ENCODE measurements at regions not wholly inside any gene's neighbourhood (a gene's known extent, or its start where the extent isn't known, plus 50 kb on each side); places are given as distances from the start of the nearest gene placed in this dataset.
A peak's percentile ranks its signal among the peaks of the same experiment; 100 is the strongest.
"Not testable (repeated sequence)": the region's sequence is repeated elsewhere in the genome, so short reads cannot be mapped to it uniquely, and the experiment has no call there.

DNA sequence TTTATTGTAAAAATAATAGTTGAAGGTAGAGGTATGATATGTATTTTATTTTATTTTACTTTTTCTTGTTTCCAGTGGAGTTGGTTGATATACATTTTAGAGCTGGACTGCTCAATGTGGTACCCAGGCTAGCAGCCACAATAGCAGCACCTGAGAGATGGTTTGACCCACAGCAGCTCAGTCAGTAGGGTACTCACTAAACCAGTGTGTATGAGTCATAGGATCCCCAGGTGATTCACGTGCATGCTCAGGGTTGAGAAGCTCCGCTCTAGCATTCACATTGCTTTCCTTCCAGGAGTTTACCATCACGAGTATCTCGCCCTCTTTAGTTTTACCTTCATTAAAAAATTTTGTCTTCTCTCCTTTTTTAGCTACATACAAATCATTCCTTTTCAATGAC, 96.0 kb upstream of the PAXBP1 start:
- no peaks in the 10 kb centered on the region for H3K9me3 Mint-ChIP-seq
- peaks cover 33% of the 10 kb centered on the region for H3K27me3 Mint-ChIP-seq
- H3K36me3 Mint-ChIP-seq (ENCODE audit: low read depth): no peaks in the 10 kb centered on the region
- no peak overlapping the region for H3K4me3 Mint-ChIP-seq
- H3K4me1 Mint-ChIP-seq (ENCODE audit: low read depth): no peaks in the 10 kb centered on the region
- no peak overlapping the region for H3K27ac Mint-ChIP-seq

DNA sequence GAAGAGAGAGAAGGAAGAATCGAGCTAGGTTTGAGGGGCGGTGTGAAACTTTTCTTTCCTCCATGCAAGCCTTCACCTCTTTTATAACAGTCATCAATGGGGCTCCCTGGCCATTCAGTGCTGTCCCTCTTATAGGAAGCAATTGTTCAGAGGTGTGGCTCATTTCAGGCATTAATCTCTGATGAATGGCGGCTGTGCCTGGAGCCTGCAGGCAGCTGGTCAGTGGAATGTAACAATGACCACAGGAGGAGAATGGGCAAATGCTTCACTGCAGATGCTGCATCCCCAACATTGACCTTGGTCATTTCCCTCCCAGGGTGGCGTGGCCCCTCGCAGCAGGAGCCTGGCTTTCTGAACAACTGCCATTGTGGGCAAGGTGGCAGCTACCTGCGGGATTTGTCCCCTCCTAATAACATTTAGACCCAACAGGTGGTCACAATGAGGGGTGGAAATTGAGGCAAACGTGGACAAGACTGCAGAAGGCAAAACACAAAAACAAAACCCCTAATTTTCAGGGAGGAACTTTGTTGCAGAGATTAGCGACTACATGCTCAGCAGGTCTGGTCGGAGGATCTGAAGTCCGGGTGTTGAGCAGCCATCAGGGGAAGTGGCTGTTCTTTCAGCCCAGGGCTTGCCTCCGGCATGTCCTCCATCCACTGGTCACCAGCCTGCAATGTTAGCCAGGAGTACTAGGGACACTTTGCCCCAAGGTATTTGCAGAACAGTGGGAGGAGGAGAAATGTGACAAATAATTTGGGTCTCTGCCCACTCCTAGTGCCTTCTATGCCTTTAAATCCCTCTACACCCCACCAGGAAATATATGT, 97.3 kb upstream of the PAXBP1 start:
- H3K4me3 Mint-ChIP-seq: no peak overlapping the region
- no peaks in the 10 kb centered on the region for H3K4me1 Mint-ChIP-seq (ENCODE audit: low read depth)
- H3K27me3 Mint-ChIP-seq: peaks cover 26% of the 10 kb centered on the region
- no peaks in the 10 kb centered on the region for H3K36me3 Mint-ChIP-seq (ENCODE audit: low read depth)
- no peaks in the 10 kb centered on the region for H3K9me3 Mint-ChIP-seq
- no peak overlapping the region for H3K27ac Mint-ChIP-seq

DNA sequence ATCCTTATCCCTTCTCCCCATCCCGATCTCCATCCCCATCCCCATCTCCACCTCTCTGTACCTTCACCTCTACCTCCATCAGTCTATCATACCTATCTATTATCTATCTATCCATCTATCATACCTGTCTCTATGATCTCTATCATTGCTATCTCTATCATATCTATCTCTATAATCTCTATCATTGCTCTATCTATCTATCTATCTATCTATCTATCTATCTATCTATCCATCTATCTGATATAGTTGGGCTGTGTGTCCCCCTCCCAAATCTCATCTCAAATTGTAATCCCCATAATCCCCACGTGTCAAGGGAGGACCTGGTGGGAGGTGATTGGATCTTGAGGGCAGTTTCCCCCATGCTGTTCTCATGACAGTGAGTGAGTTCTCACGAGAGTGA, 97.9 kb upstream of the PAXBP1 start:
- H3K27ac Mint-ChIP-seq: no peak overlapping the region
- H3K4me1 Mint-ChIP-seq (ENCODE audit: low read depth): no peaks in the 10 kb centered on the region
- no peaks in the 10 kb centered on the region for H3K36me3 Mint-ChIP-seq (ENCODE audit: low read depth)
- H3K4me3 Mint-ChIP-seq: no peak overlapping the region
- H3K9me3 Mint-ChIP-seq: no peaks in the 10 kb centered on the region
- peaks cover 26% of the 10 kb centered on the region for H3K27me3 Mint-ChIP-seq

DNA sequence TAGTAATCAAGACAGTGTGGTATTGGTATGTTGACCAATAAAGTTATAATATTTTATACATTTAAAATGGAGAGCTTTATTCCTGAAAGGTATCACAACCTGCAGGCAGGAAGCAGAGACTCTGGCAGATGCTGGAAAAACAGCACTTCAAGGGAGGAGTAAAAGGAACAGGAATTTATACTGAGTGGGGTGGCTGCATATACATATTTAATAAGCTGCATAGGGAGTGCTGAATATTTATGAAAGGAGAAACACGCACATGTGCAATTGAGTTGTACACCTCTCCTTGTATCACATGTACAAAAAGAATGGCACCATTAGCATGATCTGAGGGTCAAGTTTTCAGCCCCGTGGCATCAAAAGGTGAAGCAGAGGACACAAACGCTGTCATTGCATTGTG, 104.9 kb upstream of the PAXBP1 start:
- H3K4me3 Mint-ChIP-seq: no peak overlapping the region
- no peaks in the 10 kb centered on the region for H3K4me1 Mint-ChIP-seq (ENCODE audit: low read depth)
- no peaks in the 10 kb centered on the region for H3K9me3 Mint-ChIP-seq
- H3K27me3 Mint-ChIP-seq: peaks cover 12% of the 10 kb centered on the region
- H3K36me3 Mint-ChIP-seq (ENCODE audit: low read depth): no peaks in the 10 kb centered on the region
- no peak overlapping the region for H3K27ac Mint-ChIP-seq

DNA sequence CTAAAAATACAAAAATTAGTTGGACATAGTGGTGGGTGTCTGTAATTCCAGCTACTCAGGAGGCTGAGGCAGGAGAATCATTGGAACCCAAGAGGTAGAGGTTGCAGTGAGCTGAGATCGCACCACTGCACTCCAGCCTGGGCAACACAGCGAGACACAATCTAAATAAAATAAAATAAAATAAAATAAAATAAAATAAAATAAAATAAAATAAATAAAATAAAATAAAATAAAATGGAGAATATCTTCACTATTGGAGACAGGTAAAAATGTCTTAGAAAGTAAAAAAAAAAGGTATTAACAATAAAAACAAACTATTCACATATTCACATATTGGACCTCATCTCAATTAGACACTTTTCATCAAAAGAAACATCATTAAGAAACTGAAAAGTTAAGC, 106.3 kb upstream of the PAXBP1 start:
- not testable (repeated sequence) for H3K4me1 Mint-ChIP-seq (ENCODE audit: low read depth); H3K4me3 Mint-ChIP-seq; H3K27me3 Mint-ChIP-seq; H3K27ac Mint-ChIP-seq; H3K36me3 Mint-ChIP-seq (ENCODE audit: low read depth); H3K9me3 Mint-ChIP-seq

DNA sequence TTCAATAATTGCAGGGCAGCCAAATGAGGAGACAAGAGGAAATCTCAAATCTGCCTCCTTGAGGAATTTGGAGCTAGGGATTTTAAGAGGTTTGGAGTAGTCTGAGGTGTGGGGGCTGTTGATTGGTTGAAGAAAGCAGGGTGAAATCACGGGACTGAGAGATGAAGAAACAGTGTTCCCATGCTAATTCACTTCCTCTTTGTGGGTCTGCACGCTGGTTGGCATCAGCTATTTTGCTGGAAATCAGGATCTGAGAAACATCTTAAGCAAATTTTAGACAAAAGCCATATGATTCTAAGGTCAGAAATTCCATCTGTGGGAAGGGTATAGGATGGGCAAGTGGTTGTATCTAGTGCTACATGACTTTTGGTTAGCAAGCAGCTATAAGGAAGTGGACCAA, 107.1 kb upstream of the PAXBP1 start:
- H3K27me3 Mint-ChIP-seq: peaks cover 7% of the 10 kb centered on the region
- H3K27ac Mint-ChIP-seq: no peak overlapping the region
- no peaks in the 10 kb centered on the region for H3K4me1 Mint-ChIP-seq (ENCODE audit: low read depth)

DNA sequence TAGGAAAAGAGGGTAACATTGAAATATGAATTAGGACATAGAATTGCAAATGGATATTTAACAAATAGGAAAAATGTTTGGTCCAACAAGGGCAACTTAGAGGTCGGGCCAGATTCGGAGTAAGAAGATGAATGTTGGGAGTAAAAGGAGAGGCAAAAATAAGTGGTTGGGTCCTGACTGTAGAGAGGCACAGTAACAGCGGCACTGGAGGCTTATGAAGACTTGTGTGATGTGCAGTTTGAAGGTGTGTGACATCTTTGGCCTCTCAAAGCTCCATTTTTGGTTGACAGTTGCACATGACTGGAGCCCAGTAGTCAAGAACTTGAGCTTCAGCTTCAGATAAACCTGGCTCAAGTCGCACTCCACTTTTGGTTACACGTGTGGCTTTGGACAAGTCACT, 109.9 kb upstream of the PAXBP1 start:
- peaks cover 3% of the 10 kb centered on the region for H3K27me3 Mint-ChIP-seq
- H3K4me1 Mint-ChIP-seq (ENCODE audit: low read depth): peaks cover 2% of the 10 kb centered on the region
- H3K36me3 Mint-ChIP-seq (ENCODE audit: low read depth): no peaks in the 10 kb centered on the region
- H3K9me3 Mint-ChIP-seq: no peaks in the 10 kb centered on the region
- no peak overlapping the region for H3K4me3 Mint-ChIP-seq
- H3K27ac Mint-ChIP-seq: no peak overlapping the region

More for the DNA sequence above, 107.1 kb upstream of the PAXBP1 start:
- Mint-ChIP-seq H3K9me3 (no peaks in the 10 kb centered on the region), H3K4me3 (no peak overlapping the region), H3K36me3 (ENCODE audit: low read depth) (no peaks in the 10 kb centered on the region)

DNA sequence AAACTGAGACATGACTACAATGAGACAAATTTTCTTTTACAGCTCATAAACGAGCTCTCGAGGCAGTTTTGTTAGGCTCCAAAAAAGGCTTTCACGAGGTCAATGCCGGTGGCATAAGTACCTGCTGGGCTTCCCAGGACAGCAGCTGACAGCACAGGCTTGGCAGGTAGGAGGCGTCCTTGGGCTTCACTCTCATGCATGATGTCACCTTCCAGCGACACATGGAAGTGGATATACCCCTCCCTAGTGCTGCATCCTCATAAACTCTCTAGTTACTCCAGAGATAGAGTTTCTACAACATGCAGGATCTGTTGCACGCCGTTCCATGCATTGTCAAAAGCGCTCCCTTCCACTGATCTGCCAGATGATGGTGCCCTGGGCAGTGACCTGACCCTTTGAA, 112.5 kb upstream of the PAXBP1 start:
- H3K4me1 Mint-ChIP-seq (ENCODE audit: low read depth): peaks cover 7% of the 10 kb centered on the region
- no peaks in the 10 kb centered on the region for H3K36me3 Mint-ChIP-seq (ENCODE audit: low read depth)
- H3K27ac Mint-ChIP-seq: no peak overlapping the region
- H3K4me3 Mint-ChIP-seq: no peak overlapping the region
- H3K27me3 Mint-ChIP-seq: peaks cover 4% of the 10 kb centered on the region
- H3K9me3 Mint-ChIP-seq: no peaks in the 10 kb centered on the region

DNA sequence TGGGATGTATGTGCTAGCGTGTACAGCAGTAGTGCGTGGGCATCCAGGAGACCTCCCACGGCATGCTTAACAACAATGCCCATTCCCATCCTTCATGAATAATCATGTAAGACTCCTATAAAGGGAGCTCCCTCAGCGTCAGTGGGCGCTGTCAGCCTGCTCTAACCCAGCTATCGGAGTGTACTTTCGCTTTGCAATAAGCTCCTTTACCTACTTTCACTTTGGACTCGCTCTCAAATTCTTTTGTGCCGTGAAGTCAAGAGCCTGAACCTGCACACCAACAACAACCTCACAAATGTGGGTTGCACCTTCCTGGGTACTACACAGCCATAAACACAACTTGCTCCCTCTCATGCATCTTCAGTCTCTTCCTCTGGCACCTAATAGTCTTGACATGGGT, 114.8 kb upstream of the PAXBP1 start:
- Mint-ChIP-seq H3K27me3 (peaks cover 4% of the 10 kb centered on the region), H3K27ac (no peak overlapping the region), H3K36me3 (ENCODE audit: low read depth) (no peaks in the 10 kb centered on the region), H3K4me1 (ENCODE audit: low read depth) (peaks cover 7% of the 10 kb centered on the region), H3K9me3 (no peaks in the 10 kb centered on the region), H3K4me3 (peak overlapping the region; percentile 74)

DNA sequence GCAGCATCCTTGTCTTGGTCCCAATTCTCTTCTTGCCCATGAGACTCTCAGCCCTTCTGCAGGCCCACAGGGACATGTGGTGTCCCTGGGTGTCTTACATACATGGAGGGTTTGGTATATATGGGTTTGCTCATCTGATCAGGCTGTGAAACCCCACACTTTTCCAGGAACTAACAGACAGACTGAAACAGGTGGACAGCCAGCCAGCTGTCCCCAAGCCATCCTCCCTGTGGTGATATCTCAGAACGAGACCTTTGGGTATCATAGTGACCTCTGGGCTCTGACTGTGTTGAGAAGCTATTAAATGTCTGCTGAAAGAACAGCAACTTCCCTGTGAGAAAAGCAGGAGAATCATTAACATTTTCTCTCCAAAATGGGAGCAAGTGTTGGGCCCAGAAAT, 115.5 kb upstream of the PAXBP1 start:
- Mint-ChIP-seq H3K9me3 (no peaks in the 10 kb centered on the region), H3K36me3 (ENCODE audit: low read depth) (no peaks in the 10 kb centered on the region), H3K4me1 (ENCODE audit: low read depth) (peaks cover 7% of the 10 kb centered on the region), H3K4me3 (no peak overlapping the region), H3K27ac (no peak overlapping the region), H3K27me3 (peaks cover 4% of the 10 kb centered on the region)

DNA sequence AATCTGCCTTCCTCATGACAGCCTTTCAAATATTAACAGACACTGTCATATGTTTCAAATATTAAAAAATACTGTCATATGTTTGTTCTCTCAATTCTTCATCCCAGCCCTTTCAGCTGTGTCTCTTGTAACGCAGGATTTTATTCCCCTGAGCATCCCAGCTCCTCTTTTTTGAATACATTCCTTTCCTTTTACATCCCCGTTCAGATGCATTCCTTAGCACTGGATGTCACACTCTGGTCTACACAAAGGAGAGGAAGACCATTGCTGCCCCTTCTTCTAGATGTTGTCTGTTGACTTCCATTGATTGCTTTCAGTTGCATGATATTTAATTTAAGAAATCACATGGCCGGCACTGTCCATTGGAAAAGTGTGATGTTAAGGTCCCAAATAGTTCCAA, 117.4 kb upstream of the PAXBP1 start:
- Mint-ChIP-seq H3K4me1 (ENCODE audit: low read depth) (peaks cover 7% of the 10 kb centered on the region), H3K4me3 (no peak overlapping the region), H3K9me3 (no peaks in the 10 kb centered on the region), H3K27me3 (peaks cover 4% of the 10 kb centered on the region), H3K27ac (no peak overlapping the region), H3K36me3 (ENCODE audit: low read depth) (no peaks in the 10 kb centered on the region)

DNA sequence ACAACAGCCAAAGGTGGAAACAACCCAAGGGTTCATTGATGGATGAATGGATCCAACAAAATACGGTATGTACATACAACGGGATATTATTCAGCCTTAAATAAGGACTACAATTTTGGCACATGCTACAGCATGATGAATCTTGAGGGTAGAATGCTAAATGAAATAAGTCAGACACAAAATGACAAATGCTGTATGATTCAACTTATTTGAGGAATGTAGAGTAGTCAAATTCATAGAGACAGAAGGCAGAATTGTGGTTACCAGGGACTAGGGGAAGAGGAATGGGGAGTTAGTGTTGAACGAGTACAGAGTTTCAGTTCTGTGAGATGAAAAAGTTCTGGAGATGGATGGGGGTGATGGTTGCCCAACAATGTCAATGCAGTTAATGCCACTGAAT, 118.0 kb upstream of the PAXBP1 start:
- no peaks in the 10 kb centered on the region for H3K36me3 Mint-ChIP-seq (ENCODE audit: low read depth)
- H3K27ac Mint-ChIP-seq: no peak overlapping the region
- no peaks in the 10 kb centered on the region for H3K9me3 Mint-ChIP-seq
- no peak overlapping the region for H3K4me3 Mint-ChIP-seq
- peaks cover 6% of the 10 kb centered on the region for H3K27me3 Mint-ChIP-seq
- peaks cover 7% of the 10 kb centered on the region for H3K4me1 Mint-ChIP-seq (ENCODE audit: low read depth)

DNA sequence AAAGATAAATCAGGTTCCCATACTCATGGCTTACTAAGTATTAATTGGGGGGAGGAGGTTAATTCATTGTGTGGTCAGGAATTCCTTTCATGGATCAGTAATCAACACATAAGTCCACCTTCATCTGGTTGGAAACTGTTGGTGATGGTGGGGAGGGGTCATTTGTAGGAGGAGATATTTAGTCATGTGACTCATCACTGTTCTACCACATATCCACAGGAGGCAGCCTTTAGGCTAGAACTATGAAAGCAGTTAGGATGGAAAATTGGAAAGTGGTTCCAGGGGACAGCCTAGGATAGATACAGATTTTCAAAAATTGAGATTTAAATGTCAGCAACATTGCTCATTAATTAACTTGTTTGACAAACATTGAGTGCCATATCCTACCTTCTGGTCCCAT, 122.8 kb upstream of the PAXBP1 start:
- Mint-ChIP-seq H3K4me1 (ENCODE audit: low read depth) (no peaks in the 10 kb centered on the region), H3K27ac (no peak overlapping the region), H3K36me3 (ENCODE audit: low read depth) (no peaks in the 10 kb centered on the region), H3K4me3 (no peak overlapping the region), H3K9me3 (no peaks in the 10 kb centered on the region), H3K27me3 (peaks cover 3% of the 10 kb centered on the region)

DNA sequence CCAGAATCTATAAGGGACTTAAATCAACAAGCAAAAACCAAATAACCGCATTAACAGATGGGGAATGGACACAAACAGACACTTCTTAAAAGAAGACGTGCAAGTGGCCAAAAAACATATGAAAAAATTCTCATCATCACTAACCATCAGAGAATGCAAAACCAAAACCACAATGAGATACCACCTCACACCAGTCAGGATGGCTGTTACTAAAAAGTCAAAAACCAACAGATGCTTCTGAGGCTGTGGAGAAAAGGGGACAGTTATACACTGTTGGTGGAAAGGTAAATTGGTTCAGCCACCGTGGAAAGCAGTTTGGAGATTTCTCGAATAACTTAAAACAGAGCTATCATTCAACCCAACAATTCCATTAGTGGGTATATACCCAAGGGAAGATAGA, 124.9 kb upstream of the OLIG2 start:
- Mint-ChIP-seq H3K4me3 (no peak overlapping the region), H3K27me3 (no peaks in the 10 kb centered on the region), H3K4me1 (ENCODE audit: low read depth) (no peaks in the 10 kb centered on the region), H3K27ac (no peak overlapping the region), H3K9me3 (no peaks in the 10 kb centered on the region), H3K36me3 (ENCODE audit: low read depth) (no peaks in the 10 kb centered on the region)

DNA sequence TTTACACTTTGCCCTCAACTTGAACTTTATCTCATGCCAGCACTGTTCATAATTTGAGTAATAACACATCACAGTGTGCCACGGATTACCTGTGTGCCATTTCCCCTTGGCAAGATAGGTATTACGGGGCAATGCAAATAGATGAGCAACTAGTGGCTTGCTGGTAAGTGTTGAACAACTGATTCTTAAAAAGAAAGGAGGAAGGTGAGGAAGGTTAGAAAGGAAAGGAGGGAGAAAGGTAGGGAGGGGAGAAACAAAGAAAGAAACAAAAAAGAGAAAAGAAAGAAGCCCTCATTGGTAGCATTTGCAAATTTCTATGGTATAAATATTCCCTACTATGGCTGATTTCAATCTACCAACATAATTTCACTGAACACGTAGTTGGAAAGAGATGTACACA, 118.2 kb upstream of the OLIG2 start:
- Mint-ChIP-seq H3K4me1 (ENCODE audit: low read depth) (no peaks in the 10 kb centered on the region), H3K36me3 (ENCODE audit: low read depth) (no peaks in the 10 kb centered on the region), H3K27ac (no peak overlapping the region), H3K4me3 (no peak overlapping the region), H3K9me3 (no peaks in the 10 kb centered on the region), H3K27me3 (peaks cover 3% of the 10 kb centered on the region)

DNA sequence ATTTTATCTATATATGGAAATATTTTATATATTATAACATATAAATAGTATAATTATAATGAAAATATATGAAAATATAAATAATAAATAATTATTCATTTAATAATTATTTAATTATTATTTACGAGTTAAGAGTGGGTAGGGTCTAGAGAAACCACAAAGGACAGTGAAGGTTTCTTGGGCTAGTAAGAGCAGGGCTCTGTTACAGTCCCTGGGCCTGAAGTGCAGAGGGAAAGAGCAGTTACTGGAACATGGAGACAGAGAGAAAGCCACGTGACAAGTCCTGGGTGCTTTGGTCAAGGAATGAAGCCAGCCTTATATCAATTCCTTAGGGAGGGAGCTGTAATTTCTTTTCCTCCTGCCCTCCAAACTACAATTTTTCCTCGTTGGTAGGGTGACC, 117.2 kb upstream of the OLIG2 start:
- no peaks in the 10 kb centered on the region for H3K9me3 Mint-ChIP-seq
- no peak overlapping the region for H3K4me3 Mint-ChIP-seq

More for the DNA sequence above, 117.2 kb upstream of the OLIG2 start:
- Mint-ChIP-seq H3K4me1 (ENCODE audit: low read depth) (no peaks in the 10 kb centered on the region), H3K27me3 (peaks cover 3% of the 10 kb centered on the region), H3K27ac (no peak overlapping the region), H3K36me3 (ENCODE audit: low read depth) (no peaks in the 10 kb centered on the region)

Data from stimulated activated naive CD8-positive, alpha-beta T cell treated with anti-CD3 and anti-CD28 coated beads, Interleukin-15, Interleukin-2, amounts not matched to agents 100 ng/mL and 50 ng/mL, for 24 hours (primary cell).